ENCODE measurements at regions not wholly inside any gene's neighbourhood (a gene's known extent, or its start where the extent isn't known, plus 50 kb on each side); places are given as distances from the start of the nearest gene placed in this dataset.

DNA sequence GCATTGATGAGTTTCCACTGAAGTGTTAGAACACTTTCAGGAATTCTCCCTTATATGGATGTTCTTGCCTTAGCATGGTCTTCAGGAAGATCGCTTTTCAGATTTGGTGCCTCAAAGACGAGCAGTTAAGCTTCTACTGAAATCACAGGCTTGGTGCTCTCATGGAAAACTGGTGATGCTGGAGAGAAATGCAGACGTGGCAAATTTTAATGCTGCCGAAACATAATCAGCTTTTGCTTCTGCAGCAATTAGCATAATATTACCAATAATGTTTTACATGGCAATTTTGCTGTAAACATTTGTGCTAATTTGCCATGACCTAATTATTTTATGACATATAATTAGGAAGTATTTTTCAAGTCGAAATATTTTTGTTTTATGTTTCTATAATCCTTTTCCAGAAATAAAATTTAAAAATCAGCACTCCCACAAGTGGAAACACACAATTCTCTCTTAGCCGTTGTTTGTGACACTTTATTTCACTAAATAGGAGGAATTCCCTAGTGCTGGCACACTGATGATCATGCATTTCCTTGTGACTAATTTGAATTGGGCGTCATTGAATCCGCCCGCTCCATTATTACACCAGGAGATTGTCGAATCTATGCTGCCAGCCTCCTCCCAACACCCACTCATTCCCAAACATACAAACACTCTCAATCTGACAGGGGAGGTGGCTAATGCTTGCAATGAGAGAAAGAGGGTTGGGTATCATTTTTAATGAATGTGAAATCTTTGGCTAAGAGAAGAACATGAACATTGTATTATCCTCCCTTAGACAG lies 506.8 kb upstream of the PPP2R3A start:
- Histone ChIP-seq H3K27ac (ENCODE audit: low read length) (no peak overlapping the region), H3K27me3 (ENCODE audit: control insufficient read depth, insufficient read depth, low read length) (no peaks in the 10 kb centered on the region), H3K36me3 (ENCODE audit: control insufficient read depth, insufficient read depth, low read length) (no peaks in the 10 kb centered on the region), H3K4me1 (ENCODE audit: control insufficient read depth, insufficient read depth, low read length) (no peaks in the 10 kb centered on the region), H3K4me3 (ENCODE audit: low read length) (no peak overlapping the region), H3K9me3 (ENCODE audit: control insufficient read depth, insufficient read depth, low read length) (no peaks in the 10 kb centered on the region)
- no peak for DNase-seq (ENCODE audit: low read depth, low spot score)
- no CpG with 5 or more reads among the region's 10 CpGs for WGBS (ENCODE audit: insufficient coverage, insufficient read length)

- DNase-seq (ENCODE audit: low read depth, low spot score), result no peak
- WGBS (ENCODE audit: insufficient coverage, insufficient read length), result no CpG with 5 or more reads among the region's 1 CpG
- no peaks in the 10 kb centered on the region for H3K9me3 ChIP-seq (ENCODE audit: control insufficient read depth, insufficient read depth, low read length)
These were observed 505.3 kb upstream of the PPP2R3A start for GRCh38 chr3:135460273-135460672.

DNA sequence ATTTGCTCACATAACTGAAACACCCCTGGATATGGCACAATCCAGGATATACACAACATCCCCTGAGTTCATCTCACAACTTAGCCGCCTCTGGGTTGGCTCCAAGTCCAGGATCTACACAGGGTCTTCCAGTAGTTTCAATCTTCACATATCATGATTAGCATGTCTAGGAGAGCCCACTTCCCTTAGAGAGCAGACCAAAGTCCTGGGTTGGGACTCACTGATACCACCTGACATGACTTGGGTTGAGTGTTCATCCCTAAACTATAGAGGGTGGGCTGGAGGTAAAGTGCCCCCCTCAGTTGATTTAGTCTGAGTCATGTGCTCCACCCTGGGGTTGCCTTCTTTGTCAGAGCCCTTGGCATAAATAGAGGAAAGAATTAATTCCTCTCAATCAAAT lies 493.6 kb upstream of the PPP2R3A start:
- DNase-seq (ENCODE audit: low read depth, low spot score), result no peak
- no CpG with 5 or more reads among the region's 1 CpG for WGBS (ENCODE audit: insufficient coverage, insufficient read length)
- Histone ChIP-seq H3K27ac (ENCODE audit: low read length) (no peak overlapping the region), H3K9me3 (ENCODE audit: control insufficient read depth, insufficient read depth, low read length) (no peaks in the 10 kb centered on the region), H3K36me3 (ENCODE audit: control insufficient read depth, insufficient read depth, low read length) (no peaks in the 10 kb centered on the region), H3K4me1 (ENCODE audit: control insufficient read depth, insufficient read depth, low read length) (no peaks in the 10 kb centered on the region; the same call in 1 of the 2 replicates), H3K4me3 (ENCODE audit: low read length) (no peak overlapping the region), H3K27me3 (ENCODE audit: control insufficient read depth, insufficient read depth, low read length) (no peaks in the 10 kb centered on the region)

More at GRCh38 chr3:135460273-135460672, 505.3 kb upstream of the PPP2R3A start:
- no peaks in the 10 kb centered on the region for H3K27me3 ChIP-seq (ENCODE audit: control insufficient read depth, insufficient read depth, low read length)
- no peaks in the 10 kb centered on the region for H3K36me3 ChIP-seq (ENCODE audit: control insufficient read depth, insufficient read depth, low read length)
- no peak overlapping the region for H3K4me3 ChIP-seq (ENCODE audit: low read length)
- no peaks in the 10 kb centered on the region for H3K4me1 ChIP-seq (ENCODE audit: control insufficient read depth, insufficient read depth, low read length)
- H3K27ac ChIP-seq (ENCODE audit: low read length), result no peak overlapping the region

DNA sequence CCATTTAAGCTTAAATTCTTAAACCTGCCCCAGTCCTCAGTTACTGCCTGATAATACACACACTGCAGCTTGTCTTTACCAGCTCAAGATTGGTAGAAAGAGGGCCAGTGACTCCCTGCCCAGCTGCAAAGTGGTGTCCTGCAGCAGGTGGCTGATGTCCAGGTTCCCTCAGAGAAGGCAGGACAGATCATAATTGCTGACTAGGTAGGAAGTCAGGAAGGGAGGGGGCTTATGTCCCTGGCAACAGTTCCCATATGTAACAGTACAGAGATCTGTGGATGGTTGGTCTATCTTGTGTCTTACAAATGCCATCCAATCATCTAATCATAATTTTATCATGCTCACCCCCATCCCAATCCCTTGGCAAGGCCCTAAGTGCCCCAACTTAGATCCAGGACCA lies 492.1 kb upstream of the PPP2R3A start:
- Histone ChIP-seq H3K27ac (ENCODE audit: low read length) (no peak overlapping the region), H3K27me3 (ENCODE audit: control insufficient read depth, insufficient read depth, low read length) (no peaks in the 10 kb centered on the region), H3K4me3 (ENCODE audit: low read length) (no peak overlapping the region), H3K9me3 (ENCODE audit: control insufficient read depth, insufficient read depth, low read length) (no peaks in the 10 kb centered on the region), H3K4me1 (ENCODE audit: control insufficient read depth, insufficient read depth, low read length) (no peaks in the 10 kb centered on the region; the same call in 1 of the 2 replicates), H3K36me3 (ENCODE audit: control insufficient read depth, insufficient read depth, low read length) (no peaks in the 10 kb centered on the region)
- no peak for DNase-seq (ENCODE audit: low read depth, low spot score)

- H3K36me3 ChIP-seq (ENCODE audit: control insufficient read depth, insufficient read depth, low read length), result no peaks in the 10 kb centered on the region
- no peaks in the 10 kb centered on the region for H3K4me1 ChIP-seq (ENCODE audit: control insufficient read depth, insufficient read depth, low read length)
- no CpG with 5 or more reads among the region's 2 CpGs for WGBS (ENCODE audit: insufficient coverage, insufficient read length)
- no peaks in the 10 kb centered on the region for H3K9me3 ChIP-seq (ENCODE audit: control insufficient read depth, insufficient read depth, low read length)
- no peak for DNase-seq (ENCODE audit: low read depth, low spot score)
- no peak overlapping the region for H3K4me3 ChIP-seq (ENCODE audit: low read length)
- H3K27me3 ChIP-seq (ENCODE audit: control insufficient read depth, insufficient read depth, low read length), result no peaks in the 10 kb centered on the region
- H3K27ac ChIP-seq (ENCODE audit: low read length), result no peak overlapping the region
These were observed 478.3 kb upstream of the PPP2R3A start for GRCh38 chr3:135487261-135487660.

- H3K27me3 ChIP-seq (ENCODE audit: control insufficient read depth, insufficient read depth, low read length), result no peaks in the 10 kb centered on the region
- no CpG with 5 or more reads among the region's 4 CpGs for WGBS (ENCODE audit: insufficient coverage, insufficient read length)
- no peaks in the 10 kb centered on the region for H3K36me3 ChIP-seq (ENCODE audit: control insufficient read depth, insufficient read depth, low read length)
- DNase-seq (ENCODE audit: low read depth, low spot score), result no peak
- H3K9me3 ChIP-seq (ENCODE audit: control insufficient read depth, insufficient read depth, low read length), result no peaks in the 10 kb centered on the region
- no peak overlapping the region for H3K4me3 ChIP-seq (ENCODE audit: low read length)
- H3K27ac ChIP-seq (ENCODE audit: low read length), result no peak overlapping the region
- no peaks in the 10 kb centered on the region for H3K4me1 ChIP-seq (ENCODE audit: control insufficient read depth, insufficient read depth, low read length)
These were observed 475.2 kb upstream of the PPP2R3A start for GRCh38 chr3:135490219-135490915.

DNA sequence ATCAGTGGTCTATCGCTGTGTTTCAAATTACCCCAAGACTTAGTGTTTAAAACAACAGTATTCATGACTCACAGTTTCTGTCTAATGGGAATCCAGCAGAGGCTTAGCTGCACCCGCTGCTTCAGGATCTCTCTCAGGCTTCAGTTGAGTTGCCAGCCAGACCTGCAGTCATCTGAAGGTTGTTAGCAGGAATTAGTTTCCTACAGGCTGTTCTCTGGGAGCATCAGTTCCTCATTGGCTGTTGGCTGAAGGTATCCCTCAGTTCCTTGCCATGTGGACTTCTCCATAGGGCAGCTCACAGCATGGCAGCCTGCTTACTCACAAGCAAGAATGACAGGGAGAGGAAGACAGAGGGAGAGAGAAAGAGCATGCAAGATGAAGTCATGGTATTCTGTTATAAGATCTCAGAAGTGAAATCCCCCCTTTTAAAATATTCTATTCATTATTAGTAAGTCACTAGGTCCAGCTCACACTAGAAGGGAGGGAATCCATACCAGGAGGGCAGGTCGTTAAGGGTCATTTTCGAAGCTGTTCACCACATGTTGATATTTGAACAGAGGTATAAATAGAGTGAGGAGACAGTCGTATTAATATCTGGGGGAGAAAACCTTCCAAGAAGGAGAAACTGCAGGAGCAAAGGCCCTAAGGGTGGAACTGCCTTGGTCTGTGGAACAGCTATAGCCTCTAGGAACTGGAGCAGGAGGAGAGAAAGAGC lies 473.9 kb upstream of the PPP2R3A start:
- Histone ChIP-seq H3K4me3 (ENCODE audit: low read length) (no peak overlapping the region), H3K27ac (ENCODE audit: low read length) (no peak overlapping the region), H3K4me1 (ENCODE audit: control insufficient read depth, insufficient read depth, low read length) (no peaks in the 10 kb centered on the region), H3K36me3 (ENCODE audit: control insufficient read depth, insufficient read depth, low read length) (no peaks in the 10 kb centered on the region), H3K27me3 (ENCODE audit: control insufficient read depth, insufficient read depth, low read length) (no peaks in the 10 kb centered on the region), H3K9me3 (ENCODE audit: control insufficient read depth, insufficient read depth, low read length) (no peaks in the 10 kb centered on the region)
- DNase-seq (ENCODE audit: low read depth, low spot score), result no peak
- no CpG with 5 or more reads among the region's 5 CpGs for WGBS (ENCODE audit: insufficient coverage, insufficient read length)

GRCh38 chr3:135495891-135496290 lies 469.6 kb upstream of the PPP2R3A start:
- Histone ChIP-seq H3K27me3 (ENCODE audit: control insufficient read depth, insufficient read depth, low read length) (no peaks in the 10 kb centered on the region), H3K4me1 (ENCODE audit: control insufficient read depth, insufficient read depth, low read length) (no peaks in the 10 kb centered on the region), H3K4me3 (ENCODE audit: low read length) (no peak overlapping the region), H3K36me3 (ENCODE audit: control insufficient read depth, insufficient read depth, low read length) (no peaks in the 10 kb centered on the region), H3K9me3 (ENCODE audit: control insufficient read depth, insufficient read depth, low read length) (no peaks in the 10 kb centered on the region), H3K27ac (ENCODE audit: low read length) (no peak overlapping the region)
- DNase-seq (ENCODE audit: low read depth, low spot score), result no peak
- WGBS (ENCODE audit: insufficient coverage, insufficient read length), result no CpG with 5 or more reads among the region's 3 CpGs

DNA sequence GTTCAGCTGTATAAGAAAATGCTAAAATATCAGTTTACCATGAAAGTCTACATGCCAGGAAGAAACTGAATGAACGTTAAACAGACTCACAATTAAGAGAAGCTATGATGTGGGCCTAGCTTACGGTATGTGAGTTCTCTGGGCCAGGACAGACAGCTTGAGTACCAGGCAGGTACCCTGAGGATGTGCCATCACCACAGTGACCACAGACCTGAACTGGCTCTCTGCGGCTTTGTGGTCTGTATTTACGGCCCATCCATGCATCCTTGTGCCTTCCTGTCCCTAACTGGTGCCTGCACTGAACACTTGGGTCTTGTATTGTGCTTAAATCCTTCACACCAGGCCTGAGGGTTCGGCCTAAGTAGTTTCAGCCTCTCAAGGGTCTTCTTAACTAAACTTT lies 467.5 kb upstream of the PPP2R3A start:
- no CpG with 5 or more reads among the region's 5 CpGs for WGBS (ENCODE audit: insufficient coverage, insufficient read length)
- Histone ChIP-seq H3K9me3 (ENCODE audit: control insufficient read depth, insufficient read depth, low read length) (no peaks in the 10 kb centered on the region), H3K4me1 (ENCODE audit: control insufficient read depth, insufficient read depth, low read length) (no peaks in the 10 kb centered on the region), H3K27ac (ENCODE audit: low read length) (no peak overlapping the region), H3K36me3 (ENCODE audit: control insufficient read depth, insufficient read depth, low read length) (no peaks in the 10 kb centered on the region), H3K27me3 (ENCODE audit: control insufficient read depth, insufficient read depth, low read length) (no peaks in the 10 kb centered on the region), H3K4me3 (ENCODE audit: low read length) (no peak overlapping the region)
- no peak for DNase-seq (ENCODE audit: low read depth, low spot score)

DNA sequence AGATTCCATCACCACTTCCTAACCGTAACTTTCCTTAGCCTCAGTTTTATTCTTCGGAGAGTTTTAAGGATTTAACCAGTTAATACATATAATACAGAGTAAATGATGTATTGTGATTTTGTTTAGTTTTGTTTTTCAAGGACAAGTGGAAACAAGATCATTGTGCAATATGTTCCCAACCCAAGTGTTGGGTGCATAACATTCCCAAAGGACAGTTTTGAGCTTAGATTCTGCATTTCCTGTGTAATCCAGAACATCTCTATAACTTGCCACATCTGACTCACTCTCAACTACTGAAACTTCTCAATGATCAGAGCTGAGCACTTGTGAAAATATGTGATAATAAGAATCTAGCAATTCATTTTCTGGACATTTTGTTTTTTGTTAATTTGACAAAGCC lies 466.1 kb upstream of the PPP2R3A start:
- no CpG with 5 or more reads among the region's 2 CpGs for WGBS (ENCODE audit: insufficient coverage, insufficient read length)
- H3K27ac ChIP-seq (ENCODE audit: low read length), result no peak overlapping the region

More for the DNA sequence above, 466.1 kb upstream of the PPP2R3A start:
- Histone ChIP-seq H3K9me3 (ENCODE audit: control insufficient read depth, insufficient read depth, low read length) (no peaks in the 10 kb centered on the region), H3K4me1 (ENCODE audit: control insufficient read depth, insufficient read depth, low read length) (no peaks in the 10 kb centered on the region; the same call in 1 of the 2 replicates), H3K27me3 (ENCODE audit: control insufficient read depth, insufficient read depth, low read length) (no peaks in the 10 kb centered on the region), H3K4me3 (ENCODE audit: low read length) (no peak overlapping the region), H3K36me3 (ENCODE audit: control insufficient read depth, insufficient read depth, low read length) (no peaks in the 10 kb centered on the region)
- no peak for DNase-seq (ENCODE audit: low read depth, low spot score)
